SK-N-SH treated with all-trans-retinoic acid at 6 μM for 48 hours (cell line): ENCODE measurements at regions not wholly inside any gene's neighbourhood (a gene's known extent, or its start where the extent isn't known, plus 50 kb on each side); places are given as distances from the start of the nearest gene placed in this dataset.

Experiments
- ATAC-seq: fragments of 200-7000 bp; cut with Tn5 transposase; 3 replicates; pipeline ENCODE4 v1.9.1; 2020; ENCODE audit warnings: mild to moderate bottlenecking, moderate library complexity
- ARNTL ChIP-seq: fragments of 450-650 bp; formaldehyde crosslinking; IDR thresholded peaks from 2 replicates; pipeline ENCODE4 v1.5.0; 2020; ENCODE audit warnings: low read depth, mild to moderate bottlenecking, moderate library complexity, borderline replicate concordance
- ESRRG ChIP-seq: fragments of 250-450 bp; sonication (Bioruptor Pico); IDR thresholded peaks from 2 replicates; pipeline ENCODE4 v1.6.1; 2021; ENCODE audit warnings: mild to moderate bottlenecking
- GLIS3 ChIP-seq: fragments of 250-450 bp; sonication (Bioruptor Pico); IDR thresholded peaks from 2 replicates; pipeline ENCODE4 v1.5.0; 2020; ENCODE audit warnings: mild to moderate bottlenecking, moderate library complexity
- ISL1 ChIP-seq: fragments of 250-450 bp; sonication (Bioruptor Pico); IDR thresholded peaks from 2 replicates; pipeline ENCODE4 v2.1.2; 2022; ENCODE audit warnings: mild to moderate bottlenecking, moderate library complexity
- OSR1 ChIP-seq: fragments of 250-450 bp; sonication (Bioruptor Pico); IDR thresholded peaks from 2 replicates; pipeline ENCODE4 v1.8.0; 2022; ENCODE audit warnings: moderate library complexity, mild to moderate bottlenecking, inconsistent platforms
- PPARA ChIP-seq: fragments of 250-450 bp; sonication (Bioruptor Pico); IDR thresholded peaks from 2 replicates; pipeline ENCODE4 v1.5.0; 2020; ENCODE audit warnings: mild to moderate bottlenecking, borderline replicate concordance
- RARB ChIP-seq: fragments of 250-450 bp; sonication (Bioruptor Pico); IDR thresholded peaks from 2 replicates; pipeline ENCODE4 v1.8.0; 2021; ENCODE audit warnings: mild to moderate bottlenecking, moderate library complexity
- SNAI2 ChIP-seq: fragments of 250-450 bp; sonication (Bioruptor Pico); IDR thresholded peaks from 2 replicates; pipeline ENCODE4 v1.5.0; 2020; ENCODE audit warnings: mild to moderate bottlenecking, moderate library complexity
- TCF4 ChIP-seq: fragments of 250-450 bp; sonication (Bioruptor Pico); IDR thresholded peaks from 2 replicates; pipeline ENCODE4 v1.8.0; 2021; ENCODE audit warnings: mild to moderate bottlenecking, moderate library complexity, borderline replicate concordance
- TOX ChIP-seq: fragments of 250-450 bp; sonication (Bioruptor Pico); IDR thresholded peaks from 2 replicates; pipeline ENCODE4 v1.8.0; 2021; ENCODE audit warnings: mild to moderate bottlenecking, moderate library complexity, borderline replicate concordance
- ZC3H10 ChIP-seq: fragments of 250-450 bp; sonication (Bioruptor Pico); IDR thresholded peaks from 2 replicates; pipeline ENCODE4 v1.5.1; 2021; ENCODE audit warnings: mild to moderate bottlenecking, moderate library complexity
- ZNF565 ChIP-seq: fragments of 450-650 bp; formaldehyde crosslinking; conservative IDR thresholded peaks from 2 replicates; pipeline ENCODE4 v1.5.0; 2020; ENCODE audit warnings: low read depth, mild to moderate bottlenecking, moderate library complexity
- ZNF8 ChIP-seq: fragments of 450-650 bp; formaldehyde crosslinking; IDR thresholded peaks from 2 replicates; pipeline ENCODE4 v1.5.0; 2020; ENCODE audit warnings: mild to moderate bottlenecking, moderate library complexity
- TF ChIP-seq, protein P1 (sequence below): fragments of 250-450 bp; sonication (Bioruptor Pico); IDR thresholded peaks from 2 replicates; pipeline ENCODE4 v1.8.0; 2021; ENCODE audit warnings: low read depth, mild to moderate bottlenecking, moderate library complexity, borderline replicate concordance
- TF ChIP-seq, protein P2 (sequence below): fragments of 250-450 bp; sonication (Bioruptor Pico); IDR thresholded peaks from 2 replicates; pipeline ENCODE4 v1.5.1; 2020; ENCODE audit warnings: low read depth, mild to moderate bottlenecking, moderate library complexity
- TF ChIP-seq, protein P3 (sequence below): fragments of 250-450 bp; sonication (Bioruptor Pico); IDR thresholded peaks from 2 replicates; pipeline ENCODE4 v1.8.0; 2020; ENCODE audit warnings: mild to moderate bottlenecking, moderate library complexity, borderline replicate concordance
- TF ChIP-seq, protein P4 (sequence below): fragments of 250-450 bp; sonication (Bioruptor Pico); IDR thresholded peaks from 2 replicates; pipeline ENCODE4 v1.5.0; 2020; ENCODE audit warnings: mild to moderate bottlenecking, moderate library complexity

DNA sequence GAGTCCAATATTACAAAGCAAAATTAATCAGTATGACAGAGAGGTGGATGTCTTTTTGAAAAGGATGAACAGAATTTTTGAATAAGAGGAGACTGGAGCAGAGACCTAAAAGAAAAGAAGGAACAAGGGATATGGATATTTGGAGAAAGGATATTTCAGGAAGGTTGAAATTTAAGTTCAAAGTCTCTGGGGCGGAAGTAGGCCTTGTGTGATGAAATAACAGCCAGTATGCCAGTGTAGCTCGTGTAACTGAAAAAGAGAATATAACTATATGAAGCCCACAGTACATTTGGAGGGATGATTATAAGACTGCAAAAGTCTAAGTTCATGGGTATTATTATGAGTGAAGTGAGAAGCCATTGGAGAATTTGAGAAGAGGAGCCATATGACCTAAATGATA lies 766.7 kb downstream of the GBE1 start (continued):
- TF ChIP-seq, protein P1, sequence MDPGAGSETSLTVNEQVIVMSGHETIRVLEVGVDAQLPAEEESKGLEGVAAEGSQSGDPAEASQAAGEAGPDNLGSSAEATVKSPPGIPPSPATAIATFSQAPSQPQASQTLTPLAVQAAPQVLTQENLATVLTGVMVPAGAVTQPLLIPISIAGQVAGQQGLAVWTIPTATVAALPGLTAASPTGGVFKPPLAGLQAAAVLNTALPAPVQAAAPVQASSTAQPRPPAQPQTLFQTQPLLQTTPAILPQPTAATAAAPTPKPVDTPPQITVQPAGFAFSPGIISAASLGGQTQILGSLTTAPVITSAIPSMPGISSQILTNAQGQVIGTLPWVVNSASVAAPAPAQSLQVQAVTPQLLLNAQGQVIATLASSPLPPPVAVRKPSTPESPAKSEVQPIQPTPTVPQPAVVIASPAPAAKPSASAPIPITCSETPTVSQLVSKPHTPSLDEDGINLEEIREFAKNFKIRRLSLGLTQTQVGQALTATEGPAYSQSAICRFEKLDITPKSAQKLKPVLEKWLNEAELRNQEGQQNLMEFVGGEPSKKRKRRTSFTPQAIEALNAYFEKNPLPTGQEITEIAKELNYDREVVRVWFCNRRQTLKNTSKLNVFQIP (CRISPR knock-in tag): no peak
- TF ChIP-seq, protein P2, sequence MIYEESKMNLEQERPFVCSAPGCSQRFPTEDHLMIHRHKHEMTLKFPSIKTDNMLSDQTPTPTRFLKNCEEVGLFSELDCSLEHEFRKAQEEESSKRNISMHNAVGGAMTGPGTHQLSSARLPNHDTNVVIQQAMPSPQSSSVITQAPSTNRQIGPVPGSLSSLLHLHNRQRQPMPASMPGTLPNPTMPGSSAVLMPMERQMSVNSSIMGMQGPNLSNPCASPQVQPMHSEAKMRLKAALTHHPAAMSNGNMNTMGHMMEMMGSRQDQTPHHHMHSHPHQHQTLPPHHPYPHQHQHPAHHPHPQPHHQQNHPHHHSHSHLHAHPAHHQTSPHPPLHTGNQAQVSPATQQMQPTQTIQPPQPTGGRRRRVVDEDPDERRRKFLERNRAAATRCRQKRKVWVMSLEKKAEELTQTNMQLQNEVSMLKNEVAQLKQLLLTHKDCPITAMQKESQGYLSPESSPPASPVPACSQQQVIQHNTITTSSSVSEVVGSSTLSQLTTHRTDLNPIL (CRISPR knock-in tag): no peak

DNA sequence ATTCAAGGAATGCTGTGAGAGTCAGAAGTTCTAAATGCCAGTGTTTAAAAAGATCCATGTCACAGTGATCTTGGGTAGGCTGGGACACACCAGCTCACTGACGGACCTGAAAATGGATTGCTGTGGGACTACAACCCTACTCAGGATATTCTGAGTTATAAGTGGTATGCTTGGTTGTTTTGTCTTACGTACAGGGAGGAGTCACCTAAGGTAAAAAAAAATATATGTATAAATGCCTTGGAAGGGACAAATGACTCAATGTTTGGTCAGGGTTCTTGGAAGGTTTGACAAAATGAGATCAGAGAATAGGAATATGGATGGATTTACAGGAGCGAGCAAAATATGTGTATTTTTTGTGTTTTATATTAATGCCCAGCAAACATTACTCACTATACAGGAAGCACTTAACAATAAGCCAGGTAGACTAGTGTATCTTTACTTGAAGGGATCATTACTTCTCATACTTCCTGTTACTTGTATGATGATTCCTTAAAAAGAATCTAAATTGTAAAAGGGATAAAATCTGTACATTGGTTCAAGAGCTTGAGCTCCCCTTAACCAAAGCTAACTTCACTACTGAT lies 767.3 kb downstream of the GBE1 start:
- no peak for TF ChIP-seq PPARA (CRISPR knock-in tag)
- TF ChIP-seq TCF4 (CRISPR knock-in tag): no peak
- no peak for TF ChIP-seq ZNF8 (CRISPR knock-in tag)
- TF ChIP-seq, protein P3, sequence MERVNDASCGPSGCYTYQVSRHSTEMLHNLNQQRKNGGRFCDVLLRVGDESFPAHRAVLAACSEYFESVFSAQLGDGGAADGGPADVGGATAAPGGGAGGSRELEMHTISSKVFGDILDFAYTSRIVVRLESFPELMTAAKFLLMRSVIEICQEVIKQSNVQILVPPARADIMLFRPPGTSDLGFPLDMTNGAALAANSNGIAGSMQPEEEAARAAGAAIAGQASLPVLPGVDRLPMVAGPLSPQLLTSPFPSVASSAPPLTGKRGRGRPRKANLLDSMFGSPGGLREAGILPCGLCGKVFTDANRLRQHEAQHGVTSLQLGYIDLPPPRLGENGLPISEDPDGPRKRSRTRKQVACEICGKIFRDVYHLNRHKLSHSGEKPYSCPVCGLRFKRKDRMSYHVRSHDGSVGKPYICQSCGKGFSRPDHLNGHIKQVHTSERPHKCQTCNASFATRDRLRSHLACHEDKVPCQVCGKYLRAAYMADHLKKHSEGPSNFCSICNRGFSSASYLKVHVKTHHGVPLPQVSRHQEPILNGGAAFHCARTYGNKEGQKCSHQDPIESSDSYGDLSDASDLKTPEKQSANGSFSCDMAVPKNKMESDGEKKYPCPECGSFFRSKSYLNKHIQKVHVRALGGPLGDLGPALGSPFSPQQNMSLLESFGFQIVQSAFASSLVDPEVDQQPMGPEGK (CRISPR knock-in tag): no peak
- TF ChIP-seq ARNTL (CRISPR knock-in tag): no peak
- no peak for TF ChIP-seq SNAI2 (CRISPR knock-in tag)
- TF ChIP-seq TOX (CRISPR knock-in tag): no peak
- TF ChIP-seq OSR1: no peak

DNA sequence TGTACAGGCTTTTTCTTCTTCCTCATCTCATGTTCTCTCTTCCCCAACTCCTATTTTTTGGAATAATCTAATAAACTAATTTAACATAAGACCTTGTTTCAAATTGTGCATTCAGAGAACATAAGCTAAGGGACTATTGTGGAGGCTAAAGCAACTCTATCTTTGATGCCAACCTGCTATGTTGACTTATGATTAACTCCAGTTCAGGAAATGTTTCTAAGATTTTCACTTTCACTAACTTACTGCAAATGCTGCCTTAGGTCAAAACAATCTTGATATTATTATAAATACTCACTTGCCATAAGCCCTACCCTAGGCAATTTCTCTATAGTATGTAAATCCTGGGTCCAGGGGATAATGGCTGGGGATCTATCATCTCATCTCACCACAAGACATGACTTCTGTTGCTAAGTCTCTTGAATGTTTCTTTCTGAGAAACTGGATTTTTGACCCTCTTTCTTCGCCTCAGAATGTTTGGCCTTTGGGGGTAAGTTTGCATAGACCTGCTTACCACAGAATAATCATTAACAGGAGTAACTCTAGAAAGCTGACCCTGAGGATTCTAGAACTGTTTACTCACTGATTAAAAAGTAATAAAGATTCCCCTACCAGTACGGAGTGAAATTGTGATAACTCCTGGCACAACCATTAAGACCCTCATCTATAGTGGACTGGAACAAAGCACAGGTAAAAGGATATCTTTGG lies 768.1 kb downstream of the GBE1 start:
- TF ChIP-seq TOX (CRISPR knock-in tag): no peak
- no peak for TF ChIP-seq ZNF8 (CRISPR knock-in tag)
- no peak for TF ChIP-seq ESRRG (CRISPR knock-in tag)
- TF ChIP-seq, protein P3 (CRISPR knock-in tag): no peak
- ATAC-seq: no peak

More for the DNA sequence above, 767.3 kb downstream of the GBE1 start:
- ATAC-seq: no peak

DNA sequence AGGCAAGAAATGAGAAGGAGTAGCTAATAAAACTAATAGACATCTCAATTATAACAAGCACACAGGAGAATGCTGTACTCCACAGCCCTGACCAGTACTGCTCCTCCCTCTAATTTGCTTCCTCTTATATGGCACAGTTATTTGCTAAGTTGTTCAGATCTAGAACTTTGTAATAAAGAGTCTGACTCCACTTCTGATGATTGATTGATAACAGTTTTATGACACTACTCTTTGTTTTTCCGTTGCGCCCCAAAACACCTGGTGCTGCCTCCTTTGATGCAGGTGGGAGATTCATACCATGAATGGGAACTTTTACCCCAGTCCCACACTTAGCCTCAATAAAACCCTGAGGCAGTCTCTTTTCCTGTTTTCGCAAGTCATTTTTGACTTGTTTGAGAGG lies 777.7 kb downstream of the GBE1 start:
- TF ChIP-seq GLIS3: no peak
- no peak for TF ChIP-seq PPARA (CRISPR knock-in tag)
- no peak for TF ChIP-seq ISL1 (CRISPR knock-in tag)
- TF ChIP-seq, protein P1 (CRISPR knock-in tag): no peak
- TF ChIP-seq ARNTL (CRISPR knock-in tag): no peak
- no peak for TF ChIP-seq SNAI2 (CRISPR knock-in tag)
- no peak for TF ChIP-seq OSR1
- no peak for TF ChIP-seq ZNF8 (CRISPR knock-in tag)
- TF ChIP-seq, protein P4, sequence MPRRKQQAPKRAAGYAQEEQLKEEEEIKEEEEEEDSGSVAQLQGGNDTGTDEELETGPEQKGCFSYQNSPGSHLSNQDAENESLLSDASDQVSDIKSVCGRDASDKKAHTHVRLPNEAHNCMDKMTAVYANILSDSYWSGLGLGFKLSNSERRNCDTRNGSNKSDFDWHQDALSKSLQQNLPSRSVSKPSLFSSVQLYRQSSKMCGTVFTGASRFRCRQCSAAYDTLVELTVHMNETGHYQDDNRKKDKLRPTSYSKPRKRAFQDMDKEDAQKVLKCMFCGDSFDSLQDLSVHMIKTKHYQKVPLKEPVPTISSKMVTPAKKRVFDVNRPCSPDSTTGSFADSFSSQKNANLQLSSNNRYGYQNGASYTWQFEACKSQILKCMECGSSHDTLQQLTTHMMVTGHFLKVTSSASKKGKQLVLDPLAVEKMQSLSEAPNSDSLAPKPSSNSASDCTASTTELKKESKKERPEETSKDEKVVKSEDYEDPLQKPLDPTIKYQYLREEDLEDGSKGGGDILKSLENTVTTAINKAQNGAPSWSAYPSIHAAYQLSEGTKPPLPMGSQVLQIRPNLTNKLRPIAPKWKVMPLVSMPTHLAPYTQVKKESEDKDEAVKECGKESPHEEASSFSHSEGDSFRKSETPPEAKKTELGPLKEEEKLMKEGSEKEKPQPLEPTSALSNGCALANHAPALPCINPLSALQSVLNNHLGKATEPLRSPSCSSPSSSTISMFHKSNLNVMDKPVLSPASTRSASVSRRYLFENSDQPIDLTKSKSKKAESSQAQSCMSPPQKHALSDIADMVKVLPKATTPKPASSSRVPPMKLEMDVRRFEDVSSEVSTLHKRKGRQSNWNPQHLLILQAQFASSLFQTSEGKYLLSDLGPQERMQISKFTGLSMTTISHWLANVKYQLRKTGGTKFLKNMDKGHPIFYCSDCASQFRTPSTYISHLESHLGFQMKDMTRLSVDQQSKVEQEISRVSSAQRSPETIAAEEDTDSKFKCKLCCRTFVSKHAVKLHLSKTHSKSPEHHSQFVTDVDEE (CRISPR knock-in tag): no peak
- no peak for TF ChIP-seq TOX (CRISPR knock-in tag)
- TF ChIP-seq, protein P2 (CRISPR knock-in tag): no peak
- TF ChIP-seq ZNF565: no peak
- no peak for TF ChIP-seq ZC3H10
- TF ChIP-seq RARB (CRISPR knock-in tag): no peak
- TF ChIP-seq, all 23 proteins: peak for 0
- ATAC-seq: no peak
